ENCODE measurements at regions not wholly inside any gene's neighbourhood (a gene's known extent, or its start where the extent isn't known, plus 50 kb on each side); places are given as distances from the start of the nearest gene placed in this dataset.

DNA sequence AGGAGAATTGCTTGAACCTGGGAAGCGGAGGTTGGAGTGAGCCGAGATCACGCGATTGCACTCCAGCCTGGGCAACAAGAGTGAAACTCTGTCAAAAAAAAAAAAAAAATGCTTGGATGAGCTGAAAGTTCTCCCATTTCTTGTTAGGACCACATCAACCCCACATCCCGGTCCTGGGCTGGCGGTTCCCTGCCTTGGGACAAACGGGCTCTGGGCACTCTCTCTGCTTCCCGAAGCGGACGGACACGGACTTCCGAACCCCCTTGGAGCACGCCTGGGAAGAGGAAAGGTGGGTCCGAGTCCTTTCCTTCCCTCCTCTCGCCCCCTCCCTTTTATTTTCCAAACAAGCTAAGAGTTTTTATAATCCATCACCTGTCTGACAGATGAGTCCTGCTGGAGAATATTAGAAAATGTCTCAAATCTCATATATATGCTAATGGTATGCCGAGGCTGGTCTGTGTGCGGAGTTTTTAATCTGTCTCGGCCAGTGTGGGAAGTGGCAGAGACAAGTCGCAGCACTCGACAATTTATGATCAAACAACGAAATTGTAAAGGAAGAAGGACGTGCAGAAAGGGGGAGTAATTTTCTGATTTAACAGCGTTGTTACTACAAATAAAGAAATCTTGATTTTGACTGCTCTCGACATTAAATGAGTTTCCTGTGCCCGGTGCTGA lies 257.9 kb upstream of the IRX4 start:
- Mint-ChIP-seq H3K4me3 (ENCODE audit: low read depth) (no peak overlapping the region), H3K4me1 (ENCODE audit: low read depth) (peaks cover 2% of the 10 kb centered on the region), H3K27me3 (ENCODE audit: low read depth) (no peaks in the 10 kb centered on the region), H3K36me3 (ENCODE audit: low read depth) (no peaks in the 10 kb centered on the region), H3K9me3 (peaks cover 8% of the 10 kb centered on the region), H3K27ac (no peak overlapping the region)
- intact Hi-C loops (cut with micrococcal nuclease), result no loop called here
- no peak for DNase-seq (ENCODE audit: low spot score)

DNA sequence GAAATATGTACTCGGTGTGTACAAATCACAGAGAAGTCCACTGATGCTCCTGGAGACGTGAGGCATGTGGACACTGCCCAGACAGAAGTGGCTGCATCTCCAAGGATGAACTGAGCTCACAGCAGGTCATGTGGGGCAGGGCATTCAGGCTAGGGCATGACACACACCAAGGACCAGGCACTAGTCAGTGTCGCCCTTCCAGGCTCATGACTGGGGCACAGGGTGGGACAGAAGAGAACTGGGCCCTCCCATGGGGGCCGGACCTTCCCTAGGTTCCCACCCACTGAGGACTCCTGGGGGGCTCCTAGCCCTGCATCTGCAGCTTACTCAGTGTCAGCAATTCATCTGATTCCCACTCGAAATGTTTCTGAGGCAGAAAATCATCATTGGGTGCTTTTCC lies 256.8 kb upstream of the IRX4 start:
- Mint-ChIP-seq H3K27me3 (ENCODE audit: low read depth) (no peaks in the 10 kb centered on the region), H3K4me1 (ENCODE audit: low read depth) (peaks cover 2% of the 10 kb centered on the region), H3K36me3 (ENCODE audit: low read depth) (no peaks in the 10 kb centered on the region), H3K9me3 (peaks cover 8% of the 10 kb centered on the region), H3K4me3 (ENCODE audit: low read depth) (no peak overlapping the region), H3K27ac (no peak overlapping the region)
- intact Hi-C loops (cut with micrococcal nuclease), result no loop called here
- no peak for DNase-seq (ENCODE audit: low spot score)

DNA sequence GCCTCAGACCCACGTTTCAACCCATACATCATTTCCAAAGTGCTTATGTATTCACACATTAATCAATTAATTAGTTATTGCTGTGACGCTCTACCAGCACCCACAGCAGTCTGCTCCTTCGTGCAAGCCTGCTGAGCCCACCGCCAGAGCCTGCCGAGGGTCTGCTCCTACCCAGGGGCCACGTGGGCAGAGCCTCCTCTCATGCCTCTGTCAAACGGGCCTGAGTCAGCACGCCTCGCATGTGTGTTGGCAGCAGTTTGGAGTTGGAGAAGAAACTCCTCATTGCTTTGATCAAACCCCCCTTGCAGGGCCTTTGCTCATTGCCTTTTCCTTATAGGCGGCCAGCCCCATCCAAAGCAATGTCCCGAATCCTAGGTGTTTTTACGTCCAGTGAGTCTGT lies 256.2 kb upstream of the IRX4 start:
- H3K27ac Mint-ChIP-seq, result no peak overlapping the region
- DNase-seq (ENCODE audit: low spot score), result no peak

DNA sequence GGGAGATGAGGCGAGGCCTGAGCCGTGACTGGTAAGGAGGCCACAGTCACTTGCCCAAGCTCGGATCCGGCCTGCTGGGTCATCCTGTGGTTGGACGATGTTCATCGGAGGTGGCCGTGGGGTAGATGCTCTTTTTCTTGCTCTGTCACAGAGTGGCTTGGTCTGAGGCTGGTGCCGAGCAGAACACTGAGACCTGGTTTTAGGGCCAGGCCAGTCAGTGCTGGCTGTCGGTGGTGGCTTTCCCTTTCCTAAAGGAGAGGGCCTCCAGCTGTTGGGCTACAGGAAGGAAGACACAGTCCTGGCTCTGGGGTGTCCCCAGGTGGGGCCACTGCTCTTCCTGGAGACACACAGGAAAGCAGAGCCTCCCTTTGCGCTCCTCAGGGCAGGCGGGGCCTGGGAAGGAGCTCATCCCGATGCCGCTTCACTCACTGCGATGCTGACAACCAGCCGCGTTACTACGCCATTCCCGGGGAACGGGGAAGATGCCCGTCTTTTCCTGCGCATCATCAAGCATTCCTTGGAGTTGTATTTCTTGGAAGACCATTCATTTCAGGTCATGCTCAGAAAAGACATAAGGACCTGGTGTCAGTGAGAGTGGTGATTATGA lies 254.8 kb upstream of the IRX4 start:
- no peaks in the 10 kb centered on the region for H3K36me3 Mint-ChIP-seq (ENCODE audit: low read depth)
- intact Hi-C loops (cut with micrococcal nuclease), result no loop called here
- H3K9me3 Mint-ChIP-seq, result peaks cover 8% of the 10 kb centered on the region
- H3K27me3 Mint-ChIP-seq (ENCODE audit: low read depth), result no peaks in the 10 kb centered on the region
- DNase-seq (ENCODE audit: low spot score), result no peak
- H3K4me3 Mint-ChIP-seq (ENCODE audit: low read depth), result no peak overlapping the region
- H3K4me1 Mint-ChIP-seq (ENCODE audit: low read depth), result peaks cover 2% of the 10 kb centered on the region
- no peak overlapping the region for H3K27ac Mint-ChIP-seq

More for the DNA sequence above, 256.2 kb upstream of the IRX4 start:
- Mint-ChIP-seq H3K27me3 (ENCODE audit: low read depth) (no peaks in the 10 kb centered on the region), H3K4me3 (ENCODE audit: low read depth) (no peak overlapping the region), H3K4me1 (ENCODE audit: low read depth) (peaks cover 2% of the 10 kb centered on the region), H3K9me3 (peaks cover 8% of the 10 kb centered on the region), H3K36me3 (ENCODE audit: low read depth) (no peaks in the 10 kb centered on the region)
- intact Hi-C loops (cut with micrococcal nuclease), result no loop called here

DNA sequence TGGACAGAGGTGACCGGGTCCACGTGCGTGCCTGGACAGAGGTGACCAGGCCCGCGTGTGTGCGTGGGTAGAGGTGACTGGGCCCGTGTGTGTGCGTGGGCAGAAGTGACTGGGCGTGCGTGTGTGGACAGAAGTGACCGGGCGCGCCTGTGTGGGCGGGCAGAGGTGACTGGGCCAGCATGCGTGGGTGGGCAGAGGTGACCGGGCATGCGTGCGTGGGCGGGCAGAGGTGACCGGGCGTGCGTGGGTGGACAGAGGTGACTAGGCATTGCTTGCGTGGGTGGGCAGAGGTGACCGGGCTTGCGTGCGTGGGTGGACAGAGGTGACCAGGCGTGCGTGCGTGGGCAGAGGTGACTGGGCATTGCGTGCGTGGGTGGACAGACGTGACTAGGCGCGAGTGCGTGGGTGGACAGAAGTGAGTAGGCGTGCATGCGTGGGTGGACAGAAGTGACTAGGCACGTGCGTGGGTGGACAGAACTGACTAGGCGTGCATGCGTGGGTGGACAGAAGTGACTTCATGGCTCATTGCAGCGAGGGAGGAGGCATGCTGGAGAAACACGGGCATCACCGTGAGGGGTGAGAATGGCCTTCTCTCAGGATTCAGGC lies 254.1 kb upstream of the IRX4 start:
- Mint-ChIP-seq H3K27me3 (ENCODE audit: low read depth) (no peaks in the 10 kb centered on the region), H3K36me3 (ENCODE audit: low read depth) (no peaks in the 10 kb centered on the region), H3K9me3 (peaks cover 8% of the 10 kb centered on the region), H3K4me1 (ENCODE audit: low read depth) (peaks cover 2% of the 10 kb centered on the region), H3K4me3 (ENCODE audit: low read depth) (no peak overlapping the region), H3K27ac (no peak overlapping the region)
- DNase-seq (ENCODE audit: low spot score), result no peak
- intact Hi-C loops (cut with micrococcal nuclease), result no loop called here

DNA sequence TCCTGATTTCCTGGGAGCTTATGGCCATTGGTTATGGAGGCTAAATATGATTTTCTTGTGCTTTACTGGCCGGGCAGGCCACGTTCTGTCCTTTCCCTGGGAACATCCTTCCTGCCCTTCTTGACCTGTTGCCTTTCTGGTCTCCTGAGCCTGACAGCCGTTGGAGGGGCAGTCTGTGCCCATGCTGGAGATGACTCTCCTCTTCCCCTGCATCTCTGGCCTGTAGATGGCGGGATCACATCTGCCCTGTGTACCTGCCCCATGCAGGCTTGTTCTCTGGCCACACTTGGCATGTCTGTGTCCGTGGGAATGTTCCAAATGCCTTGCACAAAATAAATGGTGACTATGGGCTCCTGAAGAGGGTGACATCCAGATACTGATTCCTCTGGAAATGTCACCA lies 253.1 kb upstream of the IRX4 start:
- no peak for DNase-seq (ENCODE audit: low spot score)
- no peak overlapping the region for H3K4me3 Mint-ChIP-seq (ENCODE audit: low read depth)
- H3K4me1 Mint-ChIP-seq (ENCODE audit: low read depth), result peaks cover 2% of the 10 kb centered on the region
- peaks cover 8% of the 10 kb centered on the region for H3K9me3 Mint-ChIP-seq
- no peak overlapping the region for H3K27ac Mint-ChIP-seq
- intact Hi-C loops (cut with micrococcal nuclease), result no loop called here
- H3K27me3 Mint-ChIP-seq (ENCODE audit: low read depth), result no peaks in the 10 kb centered on the region
- H3K36me3 Mint-ChIP-seq (ENCODE audit: low read depth), result no peaks in the 10 kb centered on the region

DNA sequence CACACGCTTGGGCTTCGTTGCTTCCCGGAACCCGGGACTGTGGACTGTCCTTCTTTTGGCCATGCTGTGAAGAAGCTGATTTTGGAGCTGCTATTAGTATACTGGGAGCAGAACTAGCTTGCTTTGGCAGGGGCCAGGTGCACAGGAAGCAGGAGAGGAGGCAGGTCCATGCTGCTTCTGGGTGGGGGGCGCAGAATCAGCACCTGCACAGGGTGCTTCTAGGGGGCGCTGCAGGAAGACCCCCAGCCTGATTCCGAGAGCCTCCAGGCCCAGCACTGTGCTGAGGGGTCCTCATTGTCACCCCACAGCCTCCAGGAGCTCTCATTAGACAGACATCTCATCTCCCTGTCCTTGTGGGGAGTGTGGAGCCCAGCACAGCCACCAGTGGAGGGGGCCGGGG lies 252.6 kb upstream of the IRX4 start:
- Mint-ChIP-seq H3K9me3 (peaks cover 8% of the 10 kb centered on the region), H3K36me3 (ENCODE audit: low read depth) (no peaks in the 10 kb centered on the region), H3K4me1 (ENCODE audit: low read depth) (peaks cover 2% of the 10 kb centered on the region), H3K27ac (no peak overlapping the region), H3K27me3 (ENCODE audit: low read depth) (no peaks in the 10 kb centered on the region), H3K4me3 (ENCODE audit: low read depth) (no peak overlapping the region)
- DNase-seq (ENCODE audit: low spot score), result no peak
- intact Hi-C loops (cut with micrococcal nuclease), result no loop called here

DNA sequence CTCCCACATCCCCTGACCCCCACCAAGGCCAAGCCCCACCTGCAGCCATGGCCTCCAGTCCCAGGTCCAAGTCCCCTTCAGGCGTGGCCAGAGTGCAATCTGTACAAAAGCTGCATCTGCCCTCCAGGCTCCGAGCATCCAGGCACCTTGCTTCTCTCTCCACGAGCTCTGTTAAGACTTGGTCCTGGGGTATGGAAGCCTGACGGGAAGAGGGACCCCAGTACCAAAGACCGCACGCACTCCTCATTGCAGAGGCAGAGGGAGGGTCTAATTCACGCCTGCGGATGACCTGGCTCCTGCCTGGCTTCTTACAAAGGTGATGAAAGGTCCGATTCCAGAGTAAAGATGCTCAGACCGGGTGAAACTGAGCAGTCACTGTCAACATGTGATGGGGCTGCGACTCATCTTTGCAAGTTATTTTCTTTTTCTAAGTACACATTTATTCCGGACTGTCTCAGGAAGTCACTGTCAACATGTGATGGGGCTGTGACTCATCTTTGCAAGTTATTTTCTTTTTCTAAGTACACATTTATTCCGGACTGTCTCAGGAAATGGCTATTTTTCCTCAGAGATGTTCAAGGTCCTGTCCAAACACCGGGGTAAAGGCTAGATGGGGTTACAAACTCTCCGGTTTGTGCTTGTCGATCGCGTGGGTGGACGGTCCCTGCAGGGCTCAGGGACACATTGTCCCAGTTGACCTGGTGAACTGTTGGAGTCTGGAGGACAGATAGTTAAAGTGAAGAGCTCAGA lies 252.0 kb upstream of the IRX4 start:
- H3K27me3 Mint-ChIP-seq (ENCODE audit: low read depth), result no peaks in the 10 kb centered on the region
- no peaks in the 10 kb centered on the region for H3K36me3 Mint-ChIP-seq (ENCODE audit: low read depth)
- peaks cover 8% of the 10 kb centered on the region for H3K9me3 Mint-ChIP-seq
- H3K4me3 Mint-ChIP-seq (ENCODE audit: low read depth), result no peak overlapping the region
- peaks cover 2% of the 10 kb centered on the region for H3K4me1 Mint-ChIP-seq (ENCODE audit: low read depth)
- no peak for DNase-seq (ENCODE audit: low spot score)
- no peak overlapping the region for H3K27ac Mint-ChIP-seq
- intact Hi-C loops (cut with micrococcal nuclease), result no loop called here

DNA sequence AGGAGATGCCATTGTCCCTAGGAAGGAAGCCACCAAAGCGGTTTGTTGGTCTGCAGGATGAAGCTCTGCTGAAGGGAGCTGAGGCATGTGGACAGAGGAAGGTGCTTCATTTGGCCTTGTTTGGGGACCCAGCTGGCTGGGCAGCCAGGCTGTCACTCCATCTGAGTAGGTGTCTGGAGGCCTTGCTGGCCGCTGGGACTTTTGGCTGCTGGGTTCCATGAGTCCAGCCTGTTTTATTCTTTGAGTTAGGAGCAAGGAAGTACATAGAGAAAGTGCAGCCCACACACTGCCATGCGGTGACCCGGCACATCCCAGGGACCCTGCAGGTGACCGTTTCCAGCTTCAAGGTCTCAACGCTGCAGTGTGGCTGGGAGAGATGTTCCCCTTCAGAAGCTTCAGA lies 251.2 kb upstream of the IRX4 start:
- DNase-seq (ENCODE audit: low spot score), result no peak
- Mint-ChIP-seq H3K27ac (no peak overlapping the region), H3K4me3 (ENCODE audit: low read depth) (no peak overlapping the region), H3K4me1 (ENCODE audit: low read depth) (peaks cover 2% of the 10 kb centered on the region), H3K27me3 (ENCODE audit: low read depth) (no peaks in the 10 kb centered on the region), H3K9me3 (peaks cover 8% of the 10 kb centered on the region), H3K36me3 (ENCODE audit: low read depth) (no peaks in the 10 kb centered on the region)
- intact Hi-C loops (cut with micrococcal nuclease), result no loop called here

DNA sequence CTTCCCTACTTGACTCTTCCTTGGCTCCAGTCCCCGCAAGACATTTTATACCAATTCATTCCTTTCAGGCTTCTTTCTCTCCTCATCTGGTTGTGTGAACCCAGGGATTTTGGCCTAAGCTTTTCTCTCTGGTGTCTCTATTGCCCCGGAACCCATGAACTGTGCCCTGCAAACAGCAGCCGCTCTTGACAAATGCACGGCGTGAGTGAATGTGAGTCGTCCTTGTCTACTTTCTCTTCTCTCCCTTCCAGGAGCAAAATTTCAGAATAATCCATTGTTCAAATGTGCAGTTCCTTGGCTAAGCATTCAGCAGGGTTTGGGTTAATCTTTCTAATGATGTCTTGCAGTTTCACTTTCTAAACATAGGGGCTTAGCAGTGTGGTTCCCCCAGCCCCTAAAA lies 250.4 kb upstream of the IRX4 start:
- DNase-seq (ENCODE audit: low spot score), result no peak

DNA sequence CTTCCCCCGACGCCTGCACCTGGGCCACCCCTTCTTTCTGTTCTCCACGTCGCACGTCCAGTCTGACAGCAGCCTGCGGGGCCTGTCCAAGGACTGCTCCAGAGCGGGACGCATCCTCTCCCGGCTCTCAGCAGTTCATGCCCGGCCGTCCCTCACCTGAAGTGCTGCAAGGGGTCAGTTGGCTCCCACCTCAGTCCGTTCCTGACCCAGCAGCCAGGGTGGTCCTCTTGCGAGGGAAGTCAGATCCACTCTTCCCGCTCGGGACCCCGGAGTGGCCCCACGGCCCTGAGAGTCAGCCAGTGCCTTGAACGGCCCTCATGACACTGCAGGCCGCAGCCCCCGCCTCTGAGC lies 249.7 kb upstream of the IRX4 start:
- Mint-ChIP-seq H3K27me3 (ENCODE audit: low read depth) (no peaks in the 10 kb centered on the region), H3K9me3 (peaks cover 8% of the 10 kb centered on the region), H3K27ac (no peak overlapping the region), H3K4me1 (ENCODE audit: low read depth) (peaks cover 2% of the 10 kb centered on the region), H3K36me3 (ENCODE audit: low read depth) (no peaks in the 10 kb centered on the region), H3K4me3 (ENCODE audit: low read depth) (no peak overlapping the region)
- intact Hi-C loops (cut with micrococcal nuclease), result no loop called here
- DNase-seq (ENCODE audit: low spot score), result no peak

More for the DNA sequence above, 250.4 kb upstream of the IRX4 start:
- Mint-ChIP-seq H3K27ac (no peak overlapping the region), H3K9me3 (peaks cover 8% of the 10 kb centered on the region), H3K36me3 (ENCODE audit: low read depth) (no peaks in the 10 kb centered on the region), H3K4me1 (ENCODE audit: low read depth) (peaks cover 2% of the 10 kb centered on the region), H3K27me3 (ENCODE audit: low read depth) (no peaks in the 10 kb centered on the region), H3K4me3 (ENCODE audit: low read depth) (no peak overlapping the region)
- intact Hi-C loops (cut with micrococcal nuclease), result no loop called here

DNA sequence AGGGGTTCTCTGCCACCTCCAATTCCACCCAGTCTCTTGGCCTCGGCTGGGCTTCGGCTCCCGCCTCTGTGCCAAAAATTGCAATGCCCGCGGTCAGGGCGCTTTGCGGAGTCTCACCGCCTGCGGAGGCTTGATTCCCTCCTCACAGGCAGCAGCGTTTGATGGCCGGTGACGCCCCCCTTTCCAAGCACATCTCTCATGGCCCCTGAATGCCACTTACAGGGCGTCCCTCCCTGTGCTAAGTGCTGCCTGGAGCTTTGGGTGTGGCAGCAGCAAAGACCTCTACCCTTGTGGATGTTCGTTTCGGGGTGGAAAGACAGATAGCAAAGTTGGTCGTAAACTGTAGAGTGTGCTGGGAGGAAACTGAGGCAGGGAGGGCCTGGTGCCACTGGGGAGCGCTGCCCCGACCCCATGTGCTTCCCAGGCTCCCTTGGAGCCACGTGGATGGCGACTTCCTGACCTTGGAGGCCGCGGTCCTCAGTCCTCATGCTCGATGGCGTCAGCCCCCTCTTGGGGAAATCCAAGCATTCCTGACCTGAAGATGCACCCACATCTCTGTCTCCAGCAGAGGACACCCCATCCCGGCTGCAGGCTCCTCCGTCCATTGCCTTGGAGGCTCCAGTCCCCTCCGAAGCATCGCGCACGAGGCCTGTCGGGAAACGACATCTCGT lies 249.2 kb upstream of the IRX4 start:
- no peaks in the 10 kb centered on the region for H3K27me3 Mint-ChIP-seq (ENCODE audit: low read depth)
- DNase-seq (ENCODE audit: low spot score), result no peak
- H3K27ac Mint-ChIP-seq, result no peak overlapping the region

More for the DNA sequence above, 249.2 kb upstream of the IRX4 start:
- no peaks in the 10 kb centered on the region for H3K36me3 Mint-ChIP-seq (ENCODE audit: low read depth)
- H3K9me3 Mint-ChIP-seq, result peaks cover 6% of the 10 kb centered on the region
- peaks cover 2% of the 10 kb centered on the region for H3K4me1 Mint-ChIP-seq (ENCODE audit: low read depth)
- no peak overlapping the region for H3K4me3 Mint-ChIP-seq (ENCODE audit: low read depth)
- intact Hi-C loops (cut with micrococcal nuclease), result no loop called here

Measured in activated T-helper 2 cell treated with anti-CD3 and anti-CD28 coated beads, Interferon-gamma antibody, Interleukin-2, Interleukin-4, amounts not matched to agents 10 μg/mL and 5 μg/mL and 100 μg/mL, durations not matched to agents 14 hours and 24 hours and 36 hours (primary cell).